Fibroblast of villous mesenchyme (primary cell): ENCODE measurements at regions not wholly inside any gene's neighbourhood (a gene's known extent, or its start where the extent isn't known, plus 50 kb on each side); places are given as distances from the start of the nearest gene placed in this dataset.
A peak's percentile ranks its signal among the peaks of the same experiment; 100 is the strongest.

Experiments
- DNase-seq: peaks from one replicate; pipeline ENCODE4 v3.0.0-alpha.2; 2010; ENCODE audit warnings: low read depth
- H3K4me3 ChIP-seq: 2 replicates; pipeline ENCODE4 v1.5.1; 2011; ENCODE audit warnings: low read depth, mild to moderate bottlenecking, low read length
- CTCF ChIP-seq: IDR thresholded peaks from 2 replicates; pipeline ENCODE4 v1.5.1; 2012; ENCODE audit warnings: low read depth, mild to moderate bottlenecking, low read length; ENCODE audit not compliant: insufficient read depth

- no peak for TF ChIP-seq CTCF
- DNase-seq = peak; percentile 42
- no peak overlapping the region for H3K4me3 ChIP-seq
These were observed 677.0 kb upstream of the FANCL start for GRCh38 chr2:58918141-58918540.

GRCh38 chr2:58917596-58917995 is 676.5 kb upstream of the FANCL start:
- H3K4me3 ChIP-seq = no peak overlapping the region
- TF ChIP-seq CTCF = no peak

GRCh38 chr2:58916063-58916462 is 674.9 kb upstream of the FANCL start:
- no peak overlapping the region for H3K4me3 ChIP-seq
- TF ChIP-seq CTCF = no peak

More at GRCh38 chr2:58917596-58917995, 676.5 kb upstream of the FANCL start:
- DNase-seq = no peak

GRCh38 chr2:58914733-58915505 is 673.8 kb upstream of the FANCL start:
- no peak for TF ChIP-seq CTCF
- no peak for DNase-seq
- H3K4me3 ChIP-seq = no peak overlapping the region

More at GRCh38 chr2:58916063-58916462, 674.9 kb upstream of the FANCL start:
- DNase-seq = no peak

- TF ChIP-seq CTCF = no peak
- no peak overlapping the region for H3K4me3 ChIP-seq
- no peak for DNase-seq
These were observed 672.1 kb upstream of the FANCL start for GRCh38 chr2:58913082-58913726.

GRCh38 chr2:58911877-58912276 is 670.8 kb upstream of the FANCL start:
- DNase-seq = no peak
- H3K4me3 ChIP-seq = no peak overlapping the region
- TF ChIP-seq CTCF = no peak
